B cell (primary cell): ENCODE measurements at regions not wholly inside any gene's neighbourhood (a gene's known extent, or its start where the extent isn't known, plus 50 kb on each side); places are given as distances from the start of the nearest gene placed in this dataset.

Source experiments
- ATAC-seq: fragments of 200-7000 bp; cut with Tn5 transposase; one replicate; pipeline ENCODE4 v1.10.0; 2021; ENCODE audit warnings: low read depth, mild to moderate bottlenecking, moderate number of reproducible peaks, moderate library complexity
- CTCF ChIA-PET: fragments of 350-600 bp; sonication (Branson Sonifier 250); formaldehyde crosslinking; loops from one replicate; lab custom pipeline; 2021; ENCODE audit warnings: antibody characterized with exemption, inconsistent platforms; lab: Charles Lee
- POLR2A ChIA-PET: fragments of 350-600 bp; sonication (Branson Sonifier 250); formaldehyde crosslinking; loops from one replicate; lab custom pipeline; 2021; ENCODE audit warnings: antibody characterized with exemption; lab: Charles Lee
- DNase-seq: peaks from one replicate; pipeline ENCODE4 v3.0.0; 2013
- H2AFZ ChIP-seq: 2 replicates; pipeline ENCODE4 v1.6.1; 2012; ENCODE audit warnings: mild to moderate bottlenecking, low read depth, low read length; ENCODE audit not compliant: insufficient read depth, poor library complexity, severe bottlenecking
- H3K27ac ChIP-seq, 2 donors: 1 replicate in 1 of 2; 2 replicates in 1 of 2; pipeline ENCODE4 v1.5.1; 2012 to 2013; ENCODE audit warnings: low read length in 2 of 2, mild to moderate bottlenecking in 2 of 2, moderate library complexity in 1 of 2
- H3K27me3 ChIP-seq, 4 experiments: fragments of 200-600 bp in 1 of 4; sonication (generic) in 1 of 4; replicated peaks in 1 of 4; 1 replicate in 2 of 4; 2 replicates in 2 of 4; pipeline versions ENCODE4 v1.6.1 to v1.7.0; 2013 to 2016; ENCODE audit warnings: low read length in 3 of 4, mild to moderate bottlenecking in 2 of 4, mixed read lengths in 1 of 4, moderate library complexity in 1 of 4; ENCODE audit not compliant: insufficient read depth in 4 of 4, control insufficient read depth in 3 of 4; ENCODE audit errors: control extremely low read depth in 1 of 4
- H3K36me3 ChIP-seq, 2 experiments: replicated peaks in 1 of 2; 1 replicate in 1 of 2; 2 replicates in 1 of 2; pipeline versions ENCODE4 v1.6.1 to v1.7.1; 2013; ENCODE audit warnings: low read length in 1 of 2; ENCODE audit not compliant: insufficient read depth in 2 of 2, control insufficient read depth in 1 of 2; ENCODE audit errors: control extremely low read depth in 1 of 2, extremely low read depth in 1 of 2
- H3K4me1 ChIP-seq, 2 donors: fragments of 200-600 bp in 1 of 2; sonication (generic) in 1 of 2; 1 replicate in 1 of 2; 2 replicates in 1 of 2; pipeline versions ENCODE4 v1.5.1 to v1.6.1; 2013 to 2017; ENCODE audit warnings: low read length in 2 of 2; ENCODE audit not compliant: control insufficient read depth in 2 of 2, insufficient read depth in 2 of 2
- H3K4me2 ChIP-seq: replicated peaks from 2 replicates; pipeline ENCODE3; 2012; ENCODE audit warnings: mild to moderate bottlenecking, low read depth, low read length; ENCODE audit not compliant: poor library complexity, severe bottlenecking
- H3K4me3 ChIP-seq, 5 experiments: fragments of 200-600 bp in 1 of 5; sonication (generic) in 1 of 5; 1 replicate in 3 of 5; 2 replicates in 2 of 5; pipeline versions ENCODE4 v1.5.1 to v1.7.0; 2011 to 2016; ENCODE audit warnings: low read length in 4 of 5, mild to moderate bottlenecking in 4 of 5, low read depth in 2 of 5, control low read depth in 1 of 5, moderate library complexity in 1 of 5; ENCODE audit not compliant: insufficient read depth in 1 of 5; ENCODE audit errors: control extremely low read depth in 1 of 5, extremely low read depth in 1 of 5
- H3K79me2 ChIP-seq: fragments of 200-600 bp; sonication (generic); one replicate; pipeline ENCODE4 v1.6.0; 2016; ENCODE audit warnings: low read length; ENCODE audit not compliant: control insufficient read depth, insufficient read depth
- H3K9ac ChIP-seq: fragments of 200-600 bp; sonication (generic); 2 replicates; pipeline ENCODE4 v1.6.1; 2017; ENCODE audit warnings: mild to moderate bottlenecking, low read length, moderate library complexity
- H3K9me3 ChIP-seq, 3 donors: one replicate each; pipeline versions ENCODE4 v1.6.1 to v1.7.1; 2013; ENCODE audit warnings: low read length in 2 of 3; ENCODE audit not compliant: control insufficient read depth in 2 of 3, insufficient read depth in 1 of 3; ENCODE audit errors: control extremely low read depth in 1 of 3
- H4K20me1 ChIP-seq: 2 replicates; pipeline ENCODE4 v1.6.0; 2012; ENCODE audit warnings: mild to moderate bottlenecking, low read length; ENCODE audit not compliant: insufficient read depth, control insufficient read depth, poor library complexity, severe bottlenecking
- H3K27ac Mint-ChIP-seq: one replicate; pipeline ENCODE4 v1.8.0; 2021; ENCODE audit warnings: mixed read lengths
- H3K27me3 Mint-ChIP-seq: one replicate; pipeline ENCODE4 v1.8.0; 2021; ENCODE audit warnings: mixed read lengths
- H3K4me1 Mint-ChIP-seq: one replicate; pipeline ENCODE4 v1.8.0; 2021; ENCODE audit warnings: mixed read lengths
- H3K4me3 Mint-ChIP-seq: one replicate; pipeline ENCODE4 v1.8.0; 2021; ENCODE audit warnings: mixed read lengths
- H3K9me3 Mint-ChIP-seq: one replicate; pipeline ENCODE4 v1.8.0; 2022; ENCODE audit warnings: mixed read lengths; ENCODE audit not compliant: insufficient read depth
- EZH2 ChIP-seq: IDR thresholded peaks from 2 replicates; pipeline ENCODE4 v1.6.1; 2012; ENCODE audit warnings: borderline replicate concordance, low read depth, mild to moderate bottlenecking, moderate library complexity, low read length; ENCODE audit not compliant: insufficient read depth, poor library complexity, severe bottlenecking
- WGBS: methylation state at CpG from one replicate; pipeline ENCODE4 v1.1.5; 2013; ENCODE audit warnings: missing lambda C conversion rate; ENCODE audit not compliant: insufficient coverage; 5-methylcytosine and 5-hydroxymethylcytosine counted together
- intact Hi-C: fragments of 100-400 bp; cut with micrococcal nuclease; formaldehyde crosslinking; loops from one replicate; pipeline ENCODE4 v1.10.0; 2022
- TF ChIP-seq, protein P1 (sequence below): fragments of 200-600 bp; IDR thresholded peaks from one replicate; pipeline ENCODE4 v1.8.0; 2022; ENCODE audit warnings: antibody characterized with exemption, mild to moderate bottlenecking

DNA sequence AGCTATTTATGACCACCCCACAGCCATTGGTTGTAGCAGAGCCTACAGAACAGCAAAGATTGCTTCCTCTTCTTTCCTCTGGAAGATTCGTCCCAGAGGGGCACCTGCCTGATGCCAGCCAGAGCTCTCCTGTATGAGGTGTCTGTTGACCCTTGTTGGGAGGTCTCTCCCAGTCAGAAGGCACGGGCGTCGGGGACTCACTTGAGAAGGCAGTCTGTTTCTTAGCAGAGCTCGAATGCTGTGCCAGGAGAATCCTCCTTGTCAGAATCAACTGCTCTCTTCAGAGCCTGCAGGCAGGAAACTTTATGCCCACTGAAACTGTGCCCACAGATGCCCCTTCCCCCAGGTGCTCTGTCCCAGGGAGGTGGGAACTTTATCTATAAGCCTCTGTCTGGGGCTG lies 479.5 kb upstream of the IZUMO3 start:
- no peaks in the 10 kb centered on the region for H3K27me3 Mint-ChIP-seq
- peaks cover 11% of the 10 kb centered on the region for H3K9me3 Mint-ChIP-seq

GRCh38 chr9:25017779-25018178 lies 472.1 kb upstream of the IZUMO3 start:
- Mint-ChIP-seq H3K27me3 (no peaks in the 10 kb centered on the region), H3K27ac (no peak overlapping the region), H3K4me3 (no peak overlapping the region), H3K9me3 (peaks cover 12% of the 10 kb centered on the region), H3K4me1 (no peaks in the 10 kb centered on the region)
- Histone ChIP-seq H3K79me2 (no peaks in the 10 kb centered on the region), H3K4me1 (no peaks in the 10 kb centered on the region), H3K9me3 (no peaks in the 10 kb centered on the region), H3K9ac (no peak overlapping the region), H3K4me2 (no peak overlapping the region), H3K27ac (no peak overlapping the region), H3K27me3 (no peaks in the 10 kb centered on the region), H4K20me1 (no peaks in the 10 kb centered on the region), H3K36me3 (no peaks in the 10 kb centered on the region), H2AFZ (no peak overlapping the region), H3K4me3 (no peak overlapping the region)
- no CpG with 5 or more reads among the region's 1 CpG for WGBS
- ChIA-PET POLR2A (no interaction called here), CTCF (no interaction called here)
- no peak for DNase-seq
- TF ChIP-seq EZH2, result no peak
- TF ChIP-seq, protein P1, sequence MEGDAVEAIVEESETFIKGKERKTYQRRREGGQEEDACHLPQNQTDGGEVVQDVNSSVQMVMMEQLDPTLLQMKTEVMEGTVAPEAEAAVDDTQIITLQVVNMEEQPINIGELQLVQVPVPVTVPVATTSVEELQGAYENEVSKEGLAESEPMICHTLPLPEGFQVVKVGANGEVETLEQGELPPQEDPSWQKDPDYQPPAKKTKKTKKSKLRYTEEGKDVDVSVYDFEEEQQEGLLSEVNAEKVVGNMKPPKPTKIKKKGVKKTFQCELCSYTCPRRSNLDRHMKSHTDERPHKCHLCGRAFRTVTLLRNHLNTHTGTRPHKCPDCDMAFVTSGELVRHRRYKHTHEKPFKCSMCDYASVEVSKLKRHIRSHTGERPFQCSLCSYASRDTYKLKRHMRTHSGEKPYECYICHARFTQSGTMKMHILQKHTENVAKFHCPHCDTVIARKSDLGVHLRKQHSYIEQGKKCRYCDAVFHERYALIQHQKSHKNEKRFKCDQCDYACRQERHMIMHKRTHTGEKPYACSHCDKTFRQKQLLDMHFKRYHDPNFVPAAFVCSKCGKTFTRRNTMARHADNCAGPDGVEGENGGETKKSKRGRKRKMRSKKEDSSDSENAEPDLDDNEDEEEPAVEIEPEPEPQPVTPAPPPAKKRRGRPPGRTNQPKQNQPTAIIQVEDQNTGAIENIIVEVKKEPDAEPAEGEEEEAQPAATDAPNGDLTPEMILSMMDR, result no peak
- no peak for ATAC-seq
- intact Hi-C loops, result no loop called here

More for the DNA sequence above, 479.5 kb upstream of the IZUMO3 start:
- Histone ChIP-seq H3K9ac (no peak overlapping the region), H4K20me1 (no peaks in the 10 kb centered on the region), H3K27me3 (no peaks in the 10 kb centered on the region), H3K27ac (no peak overlapping the region), H3K79me2 (no peaks in the 10 kb centered on the region), H3K4me2 (no peak overlapping the region), H3K9me3 (peaks cover 0 to 10% (median 0%) of the 10 kb centered on the region in 3 donors), H3K4me3 (no peak overlapping the region), H3K4me1 (no peaks in the 10 kb centered on the region), H2AFZ (no peak overlapping the region), H3K36me3 (no peaks in the 10 kb centered on the region)
- no peak for TF ChIP-seq EZH2
- TF ChIP-seq, protein P1, result no peak
- intact Hi-C loops, result no loop called here
- POLR2A ChIA-PET, result no interaction called here
- CTCF ChIA-PET, result interaction anchor here (0.5 kb wide), 1 partner anchor 579 kb away, joined by 3 read pairs; no protein-coding TSS in a partner anchor
- WGBS, result no CpG with 5 or more reads among the region's 5 CpGs
- no peak for ATAC-seq
- H3K27ac Mint-ChIP-seq, result no peak overlapping the region
- H3K4me3 Mint-ChIP-seq, result no peak overlapping the region
- no peak for DNase-seq
- no peaks in the 10 kb centered on the region for H3K4me1 Mint-ChIP-seq
